HG02642 (cell line): ENCODE measurements at regions not wholly inside any gene's neighbourhood (a gene's known extent, or its start where the extent isn't known, plus 50 kb on each side); places are given as distances from the start of the nearest gene placed in this dataset.

Source experiments
- ATAC-seq: cut with Tn5 transposase; IDR thresholded peaks from one replicate; pipeline ENCODE4 v1.9.1; 2021; ENCODE audit warnings: mild to moderate bottlenecking; ENCODE audit not compliant: unreplicated experiment, poor library complexity

- ATAC-seq, result no peak
Measured at GRCh38 chr6:142551274-142551811, 249.5 kb downstream of the ADGRG6 start.

DNA sequence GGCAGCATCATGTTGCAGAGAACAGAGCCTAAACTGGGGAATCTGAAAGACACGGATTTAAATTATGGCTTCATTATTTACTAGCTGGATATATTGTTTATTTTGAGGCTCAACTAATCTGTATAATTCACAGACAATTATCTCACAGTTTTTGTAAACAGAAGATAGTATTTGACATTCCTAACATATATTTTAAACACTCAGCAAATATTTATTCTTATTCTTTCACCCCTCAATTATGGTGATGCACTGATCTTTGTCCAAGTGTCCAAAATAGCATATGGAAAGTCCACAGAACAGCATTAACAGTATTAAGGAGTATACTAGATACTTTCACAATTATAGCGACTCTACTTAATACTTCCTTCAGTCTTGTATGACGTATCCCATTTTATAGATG is 257.0 kb downstream of the ADGRG6 start:
- no peak for ATAC-seq

DNA sequence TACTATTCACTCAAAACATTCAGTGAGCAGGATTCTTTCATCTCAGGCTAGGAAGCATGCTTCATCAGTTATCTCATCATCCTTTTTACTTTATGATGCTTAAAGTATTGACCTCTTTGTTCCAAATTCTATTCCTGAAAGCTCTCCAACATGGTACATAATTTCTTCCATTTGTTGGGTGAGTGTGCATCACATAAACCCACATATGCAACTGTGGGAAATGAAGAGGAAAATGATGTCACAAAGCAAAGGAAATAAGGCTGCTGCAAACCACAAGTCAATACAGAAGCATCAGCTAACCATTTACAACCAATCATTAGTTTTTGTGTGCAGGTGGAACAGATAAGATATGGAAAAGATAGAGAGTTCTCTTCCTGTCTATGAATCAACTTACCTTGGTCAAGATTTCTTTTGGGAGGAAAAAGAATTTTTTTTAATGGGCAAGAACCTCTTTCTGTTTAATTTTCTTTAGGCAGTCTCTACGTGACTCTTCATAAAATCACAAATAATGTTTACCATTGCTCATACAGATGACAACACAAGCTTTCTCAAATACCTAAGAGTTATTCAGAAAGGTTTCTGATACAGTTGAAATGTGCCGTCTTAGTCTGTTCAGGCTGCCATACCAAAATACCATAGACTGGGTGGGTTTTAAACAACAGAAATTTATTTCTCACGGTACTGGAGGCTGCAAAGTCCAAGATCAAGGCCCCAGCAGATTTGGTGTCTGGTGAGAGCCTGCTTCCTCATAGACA is 259.9 kb downstream of the ADGRG6 start:
- no peak for ATAC-seq

GRCh38 chr6:142562865-142563264 is 261.1 kb downstream of the ADGRG6 start:
- ATAC-seq, result no peak

- peak; percentile 82 for ATAC-seq
Measured at GRCh38 chr6:142566628-142567396, 265.0 kb downstream of the ADGRG6 start.

DNA sequence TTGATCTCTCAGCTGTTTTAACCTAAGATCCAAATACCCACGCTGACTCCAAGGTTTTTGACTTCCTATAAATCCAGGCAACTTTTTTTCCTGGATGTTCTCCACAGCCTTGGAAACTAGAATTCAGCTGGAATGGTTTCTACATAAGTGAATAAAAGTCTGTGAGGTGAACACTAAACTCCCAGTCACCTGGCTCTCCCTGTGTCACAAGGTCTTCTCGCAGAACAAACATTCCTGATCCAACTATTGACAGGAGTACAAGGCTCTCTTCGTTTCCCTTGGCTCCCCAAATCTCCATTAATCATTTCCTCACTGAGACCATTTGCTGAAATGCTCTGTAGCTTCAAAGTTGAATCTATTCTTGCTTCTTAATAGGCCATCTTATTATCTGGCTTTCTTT is 265.7 kb downstream of the ADGRG6 start:
- no peak for ATAC-seq

DNA sequence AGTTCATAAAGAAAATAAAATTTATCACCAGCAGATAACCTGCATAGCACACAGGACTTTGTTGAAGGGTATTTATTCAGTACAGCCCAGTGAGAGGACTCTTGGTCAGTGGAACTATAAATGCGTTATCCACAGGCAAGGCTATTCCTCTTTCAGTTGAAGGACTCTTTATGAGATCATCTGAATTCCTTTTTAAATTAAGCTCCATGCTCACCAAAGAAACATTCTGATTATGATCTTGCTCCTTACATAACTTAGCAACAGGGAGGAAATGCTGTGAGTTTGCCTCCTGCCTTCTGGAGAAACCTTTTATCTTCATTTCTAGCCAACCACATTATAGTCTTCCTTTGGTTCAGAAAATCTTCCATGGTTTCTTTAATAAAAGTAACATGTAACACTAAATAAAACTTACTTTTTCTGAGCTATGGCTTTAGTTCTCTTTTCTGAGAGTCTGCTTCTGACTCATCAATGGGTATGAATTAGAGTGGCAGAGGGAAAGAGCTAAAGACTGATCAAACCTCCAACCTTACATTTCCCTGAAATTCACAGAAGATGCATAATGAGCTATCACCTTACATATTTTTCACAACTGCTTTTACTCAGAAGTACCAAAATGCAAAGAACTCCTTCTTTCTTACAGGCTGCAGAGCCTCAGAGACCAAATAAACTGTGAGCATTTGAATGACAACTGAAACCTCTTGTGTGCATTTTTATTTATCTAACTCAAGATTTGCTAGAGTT is 267.2 kb downstream of the ADGRG6 start:
- ATAC-seq, result no peak

GRCh38 chr6:142569676-142570075 is 267.9 kb downstream of the ADGRG6 start:
- no peak for ATAC-seq

- no peak for ATAC-seq
Measured at GRCh38 chr6:142570221-142570671, 268.4 kb downstream of the ADGRG6 start.

DNA sequence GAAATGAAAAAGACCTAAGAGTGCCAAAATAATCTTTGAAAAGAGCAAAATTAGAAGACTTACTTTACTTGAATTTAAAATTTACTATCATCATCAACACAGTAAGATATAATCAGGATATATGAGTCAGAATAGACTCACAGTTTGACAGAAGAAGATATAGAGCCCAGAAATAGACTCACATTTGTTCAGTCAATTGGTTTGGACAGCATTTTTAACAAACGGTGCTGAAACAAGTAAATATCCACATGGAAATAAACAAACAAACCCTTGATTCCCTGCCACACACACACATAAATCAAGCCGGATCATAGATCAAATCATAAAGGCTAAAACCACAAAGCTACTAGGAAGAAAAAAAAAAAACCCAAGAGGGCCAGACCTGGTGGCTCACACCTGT is 291.1 kb downstream of the ADGRG6 start:
- no peak for ATAC-seq

DNA sequence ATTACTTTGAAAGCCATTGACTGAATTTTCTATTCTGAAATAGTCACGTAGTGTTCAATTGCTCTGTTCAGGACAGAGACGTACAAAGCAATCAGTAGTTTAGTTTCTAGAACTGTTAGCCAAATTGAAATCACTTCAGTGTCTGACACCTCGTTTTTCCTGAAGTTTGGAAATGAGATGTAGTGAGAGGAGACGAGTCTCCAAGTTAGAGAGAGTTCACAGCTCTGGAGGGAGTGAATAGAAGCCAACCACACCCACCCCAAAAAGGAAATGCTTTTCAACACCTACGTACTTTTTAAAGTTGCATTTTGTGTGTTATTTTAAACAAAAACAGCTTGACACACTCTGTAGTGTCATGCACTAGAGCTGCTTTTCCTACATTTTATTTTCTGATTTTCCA is 296.0 kb downstream of the ADGRG6 start:
- no peak for ATAC-seq

DNA sequence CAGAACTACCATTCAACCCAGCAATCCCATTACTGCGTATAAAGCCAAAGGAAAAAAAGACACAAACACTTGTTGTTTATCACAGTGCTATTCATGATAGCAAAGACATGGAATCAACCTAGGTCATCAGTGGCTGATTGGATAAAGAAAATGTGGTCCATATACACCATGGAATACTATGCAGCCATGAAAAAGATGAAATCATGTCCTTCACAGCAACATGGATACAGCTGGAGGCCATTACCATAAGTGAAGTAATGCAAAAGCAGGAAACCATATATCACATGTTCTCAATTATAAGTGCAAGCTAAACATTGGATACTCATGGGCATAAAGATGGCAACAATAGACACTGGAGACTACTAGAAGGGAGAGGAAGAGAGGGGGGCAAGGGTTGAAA is 299.6 kb downstream of the ADGRG6 start:
- no peak for ATAC-seq

DNA sequence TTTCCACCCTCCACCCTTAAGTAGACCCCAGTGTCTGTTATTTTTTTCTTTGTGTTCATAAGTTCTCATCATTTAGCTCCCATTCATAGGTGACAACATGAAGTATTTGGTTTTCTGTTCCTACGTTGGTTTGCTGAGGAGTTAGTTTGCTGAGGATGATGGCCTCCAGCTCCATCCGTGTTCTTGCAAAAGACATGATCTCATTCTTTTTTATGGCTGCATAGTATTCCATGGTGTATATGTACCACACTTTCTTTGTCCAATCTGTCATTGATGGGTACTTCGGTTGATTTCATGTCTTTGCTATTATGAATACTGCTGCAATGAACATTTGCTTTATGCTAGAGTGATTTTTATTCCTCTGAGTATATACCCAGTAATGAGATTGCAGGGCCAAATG is 301.2 kb downstream of the ADGRG6 start:
- ATAC-seq, result no peak

GRCh38 chr6:142605922-142606485 is 304.2 kb downstream of the ADGRG6 start:
- no peak for ATAC-seq

DNA sequence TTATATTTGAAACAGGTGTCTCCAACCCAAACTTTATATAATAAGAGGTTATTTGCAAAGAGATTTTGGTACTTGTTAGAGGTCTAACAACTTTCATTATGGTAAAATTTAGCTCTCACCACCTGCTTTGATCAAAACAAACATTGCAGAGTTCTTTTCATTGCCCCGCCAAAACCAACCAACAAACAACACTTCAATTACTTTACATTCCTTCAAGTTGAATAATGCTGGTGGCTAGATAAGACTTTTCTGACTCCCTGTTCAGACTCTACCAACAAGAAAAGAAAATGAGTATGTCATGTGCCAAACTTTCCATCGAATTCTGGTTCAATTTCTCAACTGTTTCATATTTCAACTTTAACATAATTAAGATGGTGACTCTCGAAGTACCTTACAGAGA is 311.1 kb downstream of the ADGRG6 start:
- no peak for ATAC-seq

DNA sequence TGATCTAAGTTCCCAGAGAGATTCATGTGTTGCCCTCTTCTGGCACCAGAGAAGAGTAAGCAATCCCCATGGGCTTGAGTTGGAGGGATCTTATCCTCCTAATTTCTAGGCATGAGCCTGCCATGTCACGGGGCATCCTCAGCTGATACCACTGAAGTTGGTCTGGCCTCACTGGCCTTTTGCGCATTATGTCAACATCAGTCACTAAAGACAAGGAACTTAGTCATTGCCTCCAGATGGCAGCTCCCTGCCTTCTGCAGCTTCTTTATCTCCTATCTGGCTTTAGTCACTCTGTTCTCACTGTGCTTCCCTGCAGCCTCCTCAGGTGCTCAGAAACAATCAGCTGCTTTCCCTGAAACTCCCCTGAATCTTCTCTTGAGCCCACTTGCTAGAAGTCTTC is 312.2 kb downstream of the ADGRG6 start:
- no peak for ATAC-seq

- no peak for ATAC-seq
Measured at GRCh38 chr6:142617158-142617557, 315.4 kb downstream of the ADGRG6 start.

- ATAC-seq, result no peak
Measured at GRCh38 chr6:142621822-142622221, 320.0 kb downstream of the ADGRG6 start.

DNA sequence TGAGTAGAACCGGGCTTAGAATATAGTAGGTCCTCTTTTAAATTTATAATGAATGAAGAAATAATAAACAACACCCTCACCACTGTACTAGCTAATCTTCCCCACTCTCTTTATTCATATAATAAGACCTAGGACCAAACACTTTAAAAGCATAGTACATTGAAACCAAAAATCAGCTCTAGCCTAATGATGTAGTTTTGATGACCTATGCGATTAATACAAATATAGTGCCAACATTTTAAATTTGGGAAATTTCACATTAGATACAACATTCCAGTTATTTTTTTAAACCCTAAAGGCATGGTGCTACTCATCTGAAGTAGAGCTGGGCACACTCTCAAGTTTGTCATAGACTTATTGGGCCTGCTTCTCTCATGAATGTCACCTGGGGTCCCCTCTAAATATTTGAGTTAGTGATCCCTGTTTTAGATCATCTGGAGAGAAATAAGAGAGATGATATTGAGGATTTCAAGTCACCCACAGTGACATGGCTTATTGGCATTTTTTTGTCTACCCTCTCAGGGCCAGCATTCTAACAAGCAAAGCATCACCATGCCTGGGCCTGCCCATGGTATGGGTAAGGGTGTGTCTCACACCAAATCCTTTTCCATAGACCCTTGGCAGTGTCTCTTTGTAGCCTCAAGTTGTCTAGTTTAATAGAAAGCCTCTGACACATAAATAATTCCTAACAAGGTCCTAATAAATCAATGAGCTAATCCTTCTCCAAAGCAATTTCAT is 319.8 kb downstream of the HIVEP2 start:
- no peak for ATAC-seq

DNA sequence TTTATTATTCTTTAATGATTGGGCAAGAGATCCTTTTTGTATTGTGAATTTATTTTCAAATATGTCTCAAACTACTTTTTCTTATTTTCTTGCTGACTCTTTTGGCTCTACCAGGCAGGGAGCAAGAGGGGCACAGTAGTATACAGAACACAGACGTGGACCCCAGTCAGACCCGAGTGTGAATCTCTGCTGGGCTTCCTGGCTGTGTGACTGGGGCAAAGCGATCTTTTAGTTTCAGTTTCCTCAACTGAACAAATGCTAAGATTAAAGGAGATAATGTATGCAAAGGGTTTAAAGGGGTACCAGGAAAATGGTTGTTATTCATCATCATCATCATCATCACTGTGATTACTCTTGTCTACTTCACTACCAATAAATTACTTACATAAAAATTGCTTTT is 317.5 kb downstream of the HIVEP2 start:
- no peak for ATAC-seq
